8988T (cell line): ENCODE measurements at regions not wholly inside any gene's neighbourhood (a gene's known extent, or its start where the extent isn't known, plus 50 kb on each side); places are given as distances from the start of the nearest gene placed in this dataset.

Experiments
- DNase-seq: peaks from one replicate; pipeline ENCODE4 v3.0.0; 2011

GRCh38 chr4:163773940-163774339 is 279.4 kb downstream of the TMA16 start:
- DNase-seq = no peak

- DNase-seq = no peak
These were observed 282.5 kb downstream of the TMA16 start for GRCh38 chr4:163776957-163777356.

- DNase-seq = no peak
These were observed 287.2 kb downstream of the TMA16 start for GRCh38 chr4:163781726-163782125.

- no peak for DNase-seq
These were observed 295.7 kb downstream of the TMA16 start for GRCh38 chr4:163790231-163790630.

GRCh38 chr4:163795885-163796284 is 301.4 kb downstream of the TMA16 start:
- no peak for DNase-seq

- no peak for DNase-seq
These were observed 309.5 kb downstream of the TMA16 start for GRCh38 chr4:163804001-163804400.

- DNase-seq = no peak
These were observed 312.2 kb downstream of the TMA16 start for GRCh38 chr4:163806653-163807052.

- no peak for DNase-seq
These were observed 313.5 kb downstream of the TMA16 start for GRCh38 chr4:163808011-163808410.

GRCh38 chr4:163810755-163811154 is 316.3 kb downstream of the TMA16 start:
- no peak for DNase-seq

- no peak for DNase-seq
These were observed 321.3 kb downstream of the TMA16 start for GRCh38 chr4:163815776-163816175.

- DNase-seq = no peak
These were observed 322.0 kb downstream of the TMA16 start for GRCh38 chr4:163816494-163816893.

- no peak for DNase-seq
These were observed 324.2 kb downstream of the TMA16 start for GRCh38 chr4:163818673-163819072.

GRCh38 chr4:163833669-163834068 is 339.2 kb downstream of the TMA16 start:
- DNase-seq = no peak

- no peak for DNase-seq
These were observed 351.5 kb downstream of the TMA16 start for GRCh38 chr4:163846008-163846407.

- DNase-seq = no peak
These were observed 357.8 kb downstream of the TMA16 start for GRCh38 chr4:163852246-163852645.

- DNase-seq = no peak
These were observed 363.4 kb downstream of the TMA16 start for GRCh38 chr4:163857903-163858302.

GRCh38 chr4:163858515-163858914 is 364.0 kb downstream of the TMA16 start:
- no peak for DNase-seq

- no peak for DNase-seq
These were observed 368.6 kb downstream of the TMA16 start for GRCh38 chr4:163863082-163863481.

- no peak for DNase-seq
These were observed 370.5 kb downstream of the TMA16 start for GRCh38 chr4:163865010-163865409.

- DNase-seq = no peak
These were observed 372.3 kb downstream of the TMA16 start for GRCh38 chr4:163866728-163867315.

GRCh38 chr4:163868445-163868844 is 374.0 kb downstream of the TMA16 start:
- DNase-seq = no peak

- DNase-seq = no peak
These were observed 376.6 kb downstream of the TMA16 start for GRCh38 chr4:163871078-163871477.

- no peak for DNase-seq
These were observed 380.8 kb downstream of the TMA16 start for GRCh38 chr4:163875327-163875726.

GRCh38 chr4:163878336-163879121 is 384.0 kb downstream of the TMA16 start:
- DNase-seq = no peak

GRCh38 chr4:163892417-163892816 is 397.9 kb downstream of the TMA16 start:
- DNase-seq = no peak
